OCI-LY1 (cell line): ENCODE measurements at regions not wholly inside any gene's neighbourhood (a gene's known extent, or its start where the extent isn't known, plus 50 kb on each side); places are given as distances from the start of the nearest gene placed in this dataset.

Experiments used
- H2AFZ ChIP-seq: fragments of 200-600 bp; sonication (generic), shearing (Covaris generic); 2 replicates; pipeline ENCODE4 v1.6.0; 2014; ENCODE audit warnings: antibody characterized with exemption, mild to moderate bottlenecking, low read length
- H3F3A ChIP-seq: fragments of 200-600 bp; sonication (generic), shearing (Covaris generic); 2 replicates; pipeline ENCODE4 v1.6.0; 2014; ENCODE audit warnings: mild to moderate bottlenecking, antibody characterized with exemption, low read length, moderate library complexity; ENCODE audit not compliant: insufficient read depth
- H3K27ac ChIP-seq: fragments of 200-600 bp; sonication (generic); 2 replicates; pipeline ENCODE4 v1.5.1; 2014; ENCODE audit warnings: low read length, mixed run types, mild to moderate bottlenecking, low read depth; ENCODE audit not compliant: poor library complexity, severe bottlenecking
- H3K27me3 ChIP-seq: fragments of 200-600 bp; sonication (generic); 2 replicates; pipeline ENCODE4 v1.6.0; 2014; ENCODE audit warnings: antibody characterized with exemption, mild to moderate bottlenecking, low read length, moderate library complexity; ENCODE audit not compliant: insufficient read depth
- H3K36me3 ChIP-seq: fragments of 200-600 bp; sonication (generic); 2 replicates; pipeline ENCODE4 v1.6.1; 2014; ENCODE audit warnings: mild to moderate bottlenecking, antibody characterized with exemption, low read length, moderate library complexity, mixed read lengths; ENCODE audit not compliant: insufficient read depth
- H3K4me1 ChIP-seq: fragments of 200-600 bp; sonication (generic); 2 replicates; pipeline ENCODE4 v1.5.1; 2014; ENCODE audit warnings: mild to moderate bottlenecking, low read length, moderate library complexity; ENCODE audit not compliant: insufficient read depth, severe bottlenecking
- H3K4me2 ChIP-seq: fragments of 200-600 bp; sonication (generic), shearing (Covaris generic); 2 replicates; pipeline ENCODE4 v1.6.1; 2014; ENCODE audit warnings: low read length
- H3K4me3 ChIP-seq: fragments of 200-600 bp; sonication (generic); 2 replicates; pipeline ENCODE4 v1.5.1; 2014; ENCODE audit warnings: low read length, low read depth, mild to moderate bottlenecking, mixed read lengths; ENCODE audit not compliant: poor library complexity, severe bottlenecking
- H3K79me2 ChIP-seq: fragments of 200-600 bp; shearing (Covaris generic); 2 replicates; pipeline ENCODE4 v1.6.1; 2016; ENCODE audit warnings: mixed run types, low read length, mixed read lengths; ENCODE audit not compliant: insufficient read depth
- H3K9ac ChIP-seq: fragments of 200-600 bp; sonication (generic), shearing (Covaris generic); 2 replicates; pipeline ENCODE4 v1.6.1; 2014; ENCODE audit warnings: mild to moderate bottlenecking, low read length, mixed read lengths
- H3K9me2 ChIP-seq: fragments of 200-600 bp; sonication (generic), shearing (Covaris generic); 2 replicates; pipeline ENCODE4 v1.6.1; 2014; ENCODE audit warnings: low read depth, mild to moderate bottlenecking, low read length, mixed read lengths
- H3K9me3 ChIP-seq: fragments of 200-600 bp; shearing (Covaris generic); 2 replicates; pipeline ENCODE4 v1.6.1; 2014; ENCODE audit warnings: low read length, mixed read lengths
- H4K20me1 ChIP-seq: fragments of 200-600 bp; sonication (generic), shearing (Covaris generic); 2 replicates; pipeline ENCODE4 v1.6.0; 2016; ENCODE audit warnings: mild to moderate bottlenecking, low read length; ENCODE audit not compliant: insufficient read depth
- EZH2 ChIP-seq: fragments of 200-600 bp; sonication (generic), shearing (Covaris generic); IDR thresholded peaks from 2 replicates; pipeline ENCODE4 v1.8.0; 2017; ENCODE audit warnings: borderline replicate concordance, mixed run types, mild to moderate bottlenecking, antibody characterized with exemption, low read length, moderate library complexity, mixed read lengths
- TF ChIP-seq, protein P1 (sequence below): fragments of 200-600 bp; sonication (generic), shearing (Covaris generic); IDR thresholded peaks from 2 replicates; pipeline ENCODE4 v1.5.1; 2017; ENCODE audit warnings: mild to moderate bottlenecking, antibody characterized with exemption, low read length, moderate library complexity, mixed read lengths

DNA sequence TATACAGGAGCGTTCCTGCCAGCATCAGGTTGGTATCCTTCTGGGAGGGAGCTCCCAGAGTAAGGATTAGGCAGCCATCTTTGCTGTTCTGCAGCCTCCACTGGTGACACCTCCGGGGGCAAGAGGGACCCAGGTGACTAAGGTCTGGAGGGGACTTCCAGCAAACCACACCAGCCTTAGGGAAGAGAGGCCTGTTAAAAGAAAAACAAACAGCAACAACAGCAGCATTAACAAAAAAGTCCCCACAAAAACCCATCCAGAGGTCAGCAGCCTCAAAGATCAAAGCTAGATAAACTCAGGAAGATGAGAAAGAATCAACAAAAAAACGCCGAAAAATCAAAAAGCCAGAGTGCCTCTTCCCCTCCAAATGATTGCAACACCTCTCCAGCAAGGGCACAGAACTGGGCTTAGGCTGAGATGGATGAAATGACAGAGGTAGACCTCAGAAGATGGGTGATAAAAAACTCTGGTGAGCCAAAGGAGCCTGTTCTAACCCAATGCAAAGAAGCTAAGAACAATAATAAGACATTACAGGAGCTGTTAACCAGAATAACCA is 388.2 kb downstream of the SPATA31D1 start:
- H3K4me2 ChIP-seq, result no peak overlapping the region
- no peaks in the 10 kb centered on the region for H3K9me3 ChIP-seq

DNA sequence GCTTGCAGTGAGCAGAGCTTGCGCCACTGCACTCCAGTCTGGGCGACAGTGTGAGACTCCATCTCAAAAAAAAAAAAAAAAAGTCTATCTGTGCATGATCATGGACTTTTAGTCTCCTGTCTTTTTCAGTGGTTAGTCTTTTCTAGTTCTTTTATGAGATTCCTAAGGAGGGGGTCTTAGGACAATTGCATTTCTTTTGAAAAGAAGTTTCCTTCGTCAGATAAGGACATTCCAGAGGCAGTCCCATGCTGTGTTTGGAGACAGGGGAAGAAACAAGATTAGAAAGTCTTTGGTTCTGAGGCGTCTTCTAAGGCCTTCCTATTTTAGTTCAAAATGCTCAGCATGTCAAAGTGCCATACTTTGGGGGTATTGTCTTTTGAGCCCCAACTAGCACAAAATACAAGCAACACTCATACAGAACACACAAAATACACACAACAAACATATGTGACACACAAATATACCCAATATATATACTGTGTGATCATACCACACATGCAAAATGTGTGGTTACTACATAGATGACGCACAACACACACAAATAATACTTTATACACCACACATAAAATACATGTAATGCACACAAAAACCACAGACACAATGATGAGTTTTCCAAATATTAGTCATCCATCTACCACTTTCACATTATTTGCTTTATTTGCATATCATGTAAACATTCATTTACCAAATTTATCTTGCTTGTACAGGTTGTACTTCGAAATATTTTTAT is 394.5 kb downstream of the SPATA31D1 start:
- no peak overlapping the region for H3K4me2 ChIP-seq
- no peaks in the 10 kb centered on the region for H3K4me1 ChIP-seq
- no peak overlapping the region for H3K27ac ChIP-seq
- no peak overlapping the region for H3K9ac ChIP-seq
- no peaks in the 10 kb centered on the region for H3K9me3 ChIP-seq
- no peaks in the 10 kb centered on the region for H3K36me3 ChIP-seq
- no peaks in the 10 kb centered on the region for H3K9me2 ChIP-seq
- no peaks in the 10 kb centered on the region for H3K79me2 ChIP-seq
- no peaks in the 10 kb centered on the region for H4K20me1 ChIP-seq
- H2AFZ ChIP-seq, result no peak overlapping the region
- no peak for TF ChIP-seq EZH2
- TF ChIP-seq, protein P1, sequence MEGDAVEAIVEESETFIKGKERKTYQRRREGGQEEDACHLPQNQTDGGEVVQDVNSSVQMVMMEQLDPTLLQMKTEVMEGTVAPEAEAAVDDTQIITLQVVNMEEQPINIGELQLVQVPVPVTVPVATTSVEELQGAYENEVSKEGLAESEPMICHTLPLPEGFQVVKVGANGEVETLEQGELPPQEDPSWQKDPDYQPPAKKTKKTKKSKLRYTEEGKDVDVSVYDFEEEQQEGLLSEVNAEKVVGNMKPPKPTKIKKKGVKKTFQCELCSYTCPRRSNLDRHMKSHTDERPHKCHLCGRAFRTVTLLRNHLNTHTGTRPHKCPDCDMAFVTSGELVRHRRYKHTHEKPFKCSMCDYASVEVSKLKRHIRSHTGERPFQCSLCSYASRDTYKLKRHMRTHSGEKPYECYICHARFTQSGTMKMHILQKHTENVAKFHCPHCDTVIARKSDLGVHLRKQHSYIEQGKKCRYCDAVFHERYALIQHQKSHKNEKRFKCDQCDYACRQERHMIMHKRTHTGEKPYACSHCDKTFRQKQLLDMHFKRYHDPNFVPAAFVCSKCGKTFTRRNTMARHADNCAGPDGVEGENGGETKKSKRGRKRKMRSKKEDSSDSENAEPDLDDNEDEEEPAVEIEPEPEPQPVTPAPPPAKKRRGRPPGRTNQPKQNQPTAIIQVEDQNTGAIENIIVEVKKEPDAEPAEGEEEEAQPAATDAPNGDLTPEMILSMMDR, result no peak
- no peaks in the 10 kb centered on the region for H3K27me3 ChIP-seq
- no peaks in the 10 kb centered on the region for H3F3A ChIP-seq
- no peak overlapping the region for H3K4me3 ChIP-seq

More for the DNA sequence above, 388.2 kb downstream of the SPATA31D1 start:
- no peak overlapping the region for H3K9ac ChIP-seq
- H2AFZ ChIP-seq, result no peak overlapping the region
- H3K9me2 ChIP-seq, result no peaks in the 10 kb centered on the region
- H3K4me1 ChIP-seq, result no peaks in the 10 kb centered on the region
- H3K27me3 ChIP-seq, result no peaks in the 10 kb centered on the region
- H3K36me3 ChIP-seq, result no peaks in the 10 kb centered on the region
- no peak overlapping the region for H3K27ac ChIP-seq
- H3K79me2 ChIP-seq, result no peaks in the 10 kb centered on the region
- TF ChIP-seq EZH2, result no peak
- TF ChIP-seq, protein P1, result no peak
- no peaks in the 10 kb centered on the region for H3F3A ChIP-seq
- no peak overlapping the region for H3K4me3 ChIP-seq
- no peaks in the 10 kb centered on the region for H4K20me1 ChIP-seq

DNA sequence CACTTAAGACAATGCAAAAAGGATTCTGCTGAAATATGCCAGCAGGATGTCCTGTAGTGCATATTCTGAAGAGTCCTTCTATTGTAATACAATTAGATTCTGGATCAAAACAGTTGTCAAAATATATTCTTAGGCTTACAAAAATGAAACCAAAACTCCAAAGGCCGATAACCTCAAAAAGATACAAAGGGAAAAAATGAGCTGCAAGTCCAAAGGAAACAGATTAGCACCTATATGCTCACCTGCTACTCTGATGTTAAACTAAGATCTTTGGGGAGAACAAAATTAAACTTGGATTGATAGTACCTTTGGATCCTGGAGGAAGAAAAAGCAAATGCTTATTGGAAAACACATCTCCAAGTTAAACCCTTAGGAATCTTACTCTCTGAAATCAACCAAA is 397.1 kb downstream of the SPATA31D1 start:
- Histone ChIP-seq H3K79me2 (no peaks in the 10 kb centered on the region), H3K4me1 (no peaks in the 10 kb centered on the region), H3K9me3 (no peaks in the 10 kb centered on the region), H3K9ac (no peak overlapping the region), H3K27ac (no peak overlapping the region), H3K36me3 (no peaks in the 10 kb centered on the region; the same call in 1 of the 2 replicates), H3F3A (no peaks in the 10 kb centered on the region), H3K27me3 (no peaks in the 10 kb centered on the region), H4K20me1 (no peaks in the 10 kb centered on the region), H3K9me2 (no peaks in the 10 kb centered on the region), H2AFZ (no peak overlapping the region), H3K4me3 (no peak overlapping the region), H3K4me2 (no peak overlapping the region)
- TF ChIP-seq EZH2, result no peak
- TF ChIP-seq, protein P1, result no peak
